ENCODE measurements at regions not wholly inside any gene's neighbourhood (a gene's known extent, or its start where the extent isn't known, plus 50 kb on each side); places are given as distances from the start of the nearest gene placed in this dataset.

- Histone ChIP-seq H3K36me3 (ENCODE audit: control insufficient read depth, insufficient read depth, low read length) (no peaks in the 10 kb centered on the region), H3K4me3 (replicated peaks; ENCODE audit: low read depth, low read length) (no peak overlapping the region), H3K27me3 (replicated peaks; ENCODE audit: control insufficient read depth, insufficient read depth, low read length) (peaks cover 2% of the 10 kb centered on the region)
- DNase-seq (ENCODE audit: extremely low read depth, insufficient read length): no peak
- TF ChIP-seq CTCF (IDR thresholded peaks at IDR 0.05; ENCODE audit: insufficient read depth, low read length, poor library complexity, severe bottlenecking): no peak
Observed at GRCh38 chr2:16513626-16514025, 152.0 kb downstream of the CYRIA start.

- no peak overlapping the region for H3K4me3 ChIP-seq (replicated peaks; ENCODE audit: low read depth, low read length)
- no peaks in the 10 kb centered on the region for H3K36me3 ChIP-seq (ENCODE audit: control insufficient read depth, insufficient read depth, low read length)
- DNase-seq (ENCODE audit: extremely low read depth, insufficient read length): no peak
- no peak for TF ChIP-seq CTCF (IDR thresholded peaks at IDR 0.05; ENCODE audit: insufficient read depth, low read length, poor library complexity, severe bottlenecking)
- peaks cover 6% of the 10 kb centered on the region for H3K27me3 ChIP-seq (replicated peaks; ENCODE audit: control insufficient read depth, insufficient read depth, low read length)
Observed at GRCh38 chr2:16511041-16511440, 154.6 kb downstream of the CYRIA start.

GRCh38 chr2:16509042-16509441 lies 156.6 kb downstream of the CYRIA start:
- Histone ChIP-seq H3K36me3 (ENCODE audit: control insufficient read depth, insufficient read depth, low read length) (no peaks in the 10 kb centered on the region), H3K27me3 (replicated peaks; ENCODE audit: control insufficient read depth, insufficient read depth, low read length) (peaks cover 6% of the 10 kb centered on the region), H3K4me3 (replicated peaks; ENCODE audit: low read depth, low read length) (no peak overlapping the region)
- no peak for DNase-seq (ENCODE audit: extremely low read depth, insufficient read length)
- TF ChIP-seq CTCF (IDR thresholded peaks at IDR 0.05; ENCODE audit: insufficient read depth, low read length, poor library complexity, severe bottlenecking): no peak

GRCh38 chr2:16508490-16508851 lies 157.2 kb downstream of the CYRIA start:
- no peak for DNase-seq (ENCODE audit: extremely low read depth, insufficient read length)
- no peak for TF ChIP-seq CTCF (IDR thresholded peaks at IDR 0.05; ENCODE audit: insufficient read depth, low read length, poor library complexity, severe bottlenecking)
- peaks cover 6% of the 10 kb centered on the region for H3K27me3 ChIP-seq (replicated peaks; ENCODE audit: control insufficient read depth, insufficient read depth, low read length)
- no peak overlapping the region for H3K4me3 ChIP-seq (replicated peaks; ENCODE audit: low read depth, low read length)
- no peaks in the 10 kb centered on the region for H3K36me3 ChIP-seq (ENCODE audit: control insufficient read depth, insufficient read depth, low read length)

GRCh38 chr2:16507655-16508489 lies 157.8 kb downstream of the CYRIA start:
- no peaks in the 10 kb centered on the region for H3K36me3 ChIP-seq (ENCODE audit: control insufficient read depth, insufficient read depth, low read length)
- peaks cover 6% of the 10 kb centered on the region for H3K27me3 ChIP-seq (replicated peaks; ENCODE audit: control insufficient read depth, insufficient read depth, low read length)
- H3K4me3 ChIP-seq (replicated peaks; ENCODE audit: low read depth, low read length): no peak overlapping the region
- DNase-seq (ENCODE audit: extremely low read depth, insufficient read length): no peak
- TF ChIP-seq CTCF (IDR thresholded peaks at IDR 0.05; ENCODE audit: insufficient read depth, low read length, poor library complexity, severe bottlenecking): peak; percentile 41
